HepG2 (cell line): ENCODE measurements at regions not wholly inside any gene's neighbourhood (a gene's known extent, or its start where the extent isn't known, plus 50 kb on each side); places are given as distances from the start of the nearest gene placed in this dataset.
A peak's percentile ranks its signal among the peaks of the same experiment; 100 is the strongest.

Experiments used
- ARID3A ChIP-seq: IDR thresholded peaks from 2 replicates; pipeline ENCODE4 v1.6.1; 2012; ENCODE audit warnings: low read depth, low read length, improper control_type of control experiment
- FOXA3 ChIP-seq: IDR thresholded peaks from 2 replicates; pipeline ENCODE4 v1.6.1; 2016; ENCODE audit warnings: missing genetic modification reagents, missing compliant biosample characterization
- HDAC2 ChIP-seq: sonication (generic); formaldehyde crosslinking; IDR thresholded peaks from 2 replicates; pipeline ENCODE4 v1.4.0; 2020; ENCODE audit warnings: missing genetic modification reagents
- HNF4G ChIP-seq, 2 experiments: sonication (generic) in 1 of 2; formaldehyde crosslinking in 1 of 2; IDR thresholded peaks; 2 replicates each; pipeline versions ENCODE4 v1.4.0 to v1.6.1; 2011 to 2020; ENCODE audit warnings: borderline replicate concordance in 2 of 2, low read depth in 2 of 2, mild to moderate bottlenecking in 2 of 2, low read length in 1 of 2, missing genetic modification reagents in 1 of 2, moderate library complexity in 1 of 2
- HOMEZ ChIP-seq: IDR thresholded peaks from 2 replicates; pipeline ENCODE4 v1.6.1; 2016; ENCODE audit warnings: low read depth
- IRF2 ChIP-seq: IDR thresholded peaks from 2 replicates; pipeline ENCODE4 v1.6.1; 2018; ENCODE audit warnings: missing genetic modification reagents, missing compliant biosample characterization
- IRX3 ChIP-seq: sonication (generic); formaldehyde crosslinking; IDR thresholded peaks from 2 replicates; pipeline ENCODE4 v1.8.1; 2023; ENCODE audit warnings: mild to moderate bottlenecking, low read depth, missing genetic modification reagents, borderline replicate concordance
- ISL2 ChIP-seq: sonication (generic); formaldehyde crosslinking; IDR thresholded peaks from 2 replicates; pipeline ENCODE4 v1.5.0; 2020; ENCODE audit warnings: missing genetic modification reagents
- NKX3-1 ChIP-seq: sonication (generic); formaldehyde crosslinking; IDR thresholded peaks from 2 replicates; pipeline ENCODE4 v1.5.0; 2020; ENCODE audit warnings: missing genetic modification reagents
- NR2F2 ChIP-seq: IDR thresholded peaks from 2 replicates; pipeline ENCODE4 v1.6.1; 2012; ENCODE audit warnings: low read depth, inconsistent platforms, borderline replicate concordance
- PCBP1 ChIP-seq: fragments of 200-400 bp; formaldehyde crosslinking; IDR thresholded peaks from 2 replicates; pipeline ENCODE4 v1.6.1; 2017; ENCODE audit warnings: mild to moderate bottlenecking, low read depth, low read length, borderline replicate concordance
- RARA ChIP-seq: IDR thresholded peaks from 2 replicates; pipeline ENCODE4 v1.6.1; 2016; ENCODE audit warnings: missing genetic modification reagents, missing compliant biosample characterization
- SMAD3 ChIP-seq: sonication (generic); formaldehyde crosslinking; IDR thresholded peaks from 2 replicates; pipeline ENCODE4 v1.4.0; 2020; ENCODE audit warnings: missing genetic modification reagents
- SOX13 ChIP-seq, 3 experiments: fragments of 450-650 bp in 1 of 3; sonication (generic) in 1 of 3; formaldehyde crosslinking in 1 of 3; IDR thresholded peaks in 2 of 3; conservative IDR thresholded peaks in 1 of 3; 2 replicates each; pipeline versions ENCODE4 v1.5.0 to v1.6.1; 2016 to 2020; ENCODE audit warnings: antibody characterized with exemption in 1 of 3, mild to moderate bottlenecking in 1 of 3, missing compliant biosample characterization in 1 of 3, missing genetic modification reagents in 1 of 3, moderate library complexity in 1 of 3
- ZNF138 ChIP-seq: sonication (generic); formaldehyde crosslinking; IDR thresholded peaks from 2 replicates; pipeline ENCODE4 v1.5.0; 2020; ENCODE audit warnings: mild to moderate bottlenecking, low read depth, missing genetic modification reagents
- ZNF17 ChIP-seq: sonication (generic); formaldehyde crosslinking; IDR thresholded peaks from 2 replicates; pipeline ENCODE4 v1.5.0; 2020; ENCODE audit warnings: mild to moderate bottlenecking, missing genetic modification reagents
- ZNF513 ChIP-seq: sonication (generic); formaldehyde crosslinking; conservative IDR thresholded peaks from 2 replicates; pipeline ENCODE4 v1.5.0; 2020; ENCODE audit warnings: missing genetic modification reagents
- ZNF619 ChIP-seq: sonication (generic); formaldehyde crosslinking; IDR thresholded peaks from 2 replicates; pipeline ENCODE4 v1.4.0; 2020; ENCODE audit warnings: mild to moderate bottlenecking, missing genetic modification reagents
- ZNF746 ChIP-seq: sonication (generic); formaldehyde crosslinking; IDR thresholded peaks from 2 replicates; pipeline ENCODE4 v1.8.0; 2022; ENCODE audit warnings: mild to moderate bottlenecking, missing genetic modification reagents
- ZNF800 ChIP-seq: sonication (generic); formaldehyde crosslinking; IDR thresholded peaks from 2 replicates; pipeline ENCODE4 v1.4.0; 2020; ENCODE audit warnings: missing genetic modification reagents
- ZSCAN30 ChIP-seq: sonication (generic); formaldehyde crosslinking; IDR thresholded peaks from 2 replicates; pipeline ENCODE4 v1.5.0; 2020; ENCODE audit warnings: mild to moderate bottlenecking, missing genetic modification reagents
- ZSCAN5A ChIP-seq: sonication (generic); formaldehyde crosslinking; IDR thresholded peaks from 2 replicates; pipeline ENCODE4 v1.8.0; 2022; ENCODE audit warnings: mild to moderate bottlenecking, missing genetic modification reagents, borderline replicate concordance

GRCh38 chr1:213650603-213651002 lies 337.2 kb upstream of the PROX1 start (continued):
- no peak for TF ChIP-seq ZNF800
- TF ChIP-seq HOMEZ (CRISPR knock-in tag) = peak; percentile 64; the same call in 1 of the 2 replicates
- TF ChIP-seq SOX13 (IDR thresholded peaks at IDR 0.05) = no peak
- peak in 1 of 2 experiments; percentile 72; a peak in 2 of 4 replicates for TF ChIP-seq SOX13 (CRISPR knock-in tag; conservative IDR thresholded peaks at IDR 0.05 in 1 of 2, IDR thresholded peaks at IDR 0.05 in 1 of 2)
- TF ChIP-seq ZNF513 (CRISPR knock-in tag) = no peak
- 0 out of 2 replicates have a peak, but pooled peaks have one; percentile 13 for TF ChIP-seq ARID3A
- TF ChIP-seq IRX3 (CRISPR knock-in tag) = no peak
- no peak for TF ChIP-seq ZSCAN30 (CRISPR knock-in tag)
- peak; percentile 29; the same call in 1 of the 2 replicates for TF ChIP-seq IRF2 (CRISPR knock-in tag)
- TF ChIP-seq NKX3-1 (CRISPR knock-in tag) = no peak
- TF ChIP-seq HNF4G (IDR thresholded peaks at IDR 0.05; ENCODE audit: borderline replicate concordance, low read depth, low read length) = peak; percentile 21; the same call in 1 of the 2 replicates
- TF ChIP-seq HNF4G (CRISPR knock-in tag; IDR thresholded peaks at IDR 0.05; ENCODE audit: borderline replicate concordance, low read depth) = no peak
- TF ChIP-seq HDAC2 = peak; percentile 66
- peak; percentile 92 for TF ChIP-seq ISL2 (CRISPR knock-in tag)
- TF ChIP-seq PCBP1 = no peak
- TF ChIP-seq ZSCAN5A (CRISPR knock-in tag) = 0 out of 2 replicates have a peak, but pooled peaks have one; percentile 51
- peak; percentile 41; the same call in 1 of the 2 replicates for TF ChIP-seq NR2F2
- peak; percentile 52; the same call in 1 of the 2 replicates for TF ChIP-seq SMAD3 (CRISPR knock-in tag)
- TF ChIP-seq RARA (CRISPR knock-in tag) = peak; percentile 43; the same call in 1 of the 2 replicates
- no peak for TF ChIP-seq ZNF17 (CRISPR knock-in tag)
- TF ChIP-seq ZNF619 (CRISPR knock-in tag) = no peak
- no peak for TF ChIP-seq ZNF138
- TF ChIP-seq ZNF746 (CRISPR knock-in tag) = 0 out of 2 replicates have a peak, but pooled peaks have one; percentile 19
- TF ChIP-seq FOXA3 (CRISPR knock-in tag) = peak; percentile 65
